ENCODE measurements at regions not wholly inside any gene's neighbourhood (a gene's known extent, or its start where the extent isn't known, plus 50 kb on each side); places are given as distances from the start of the nearest gene placed in this dataset.

DNA sequence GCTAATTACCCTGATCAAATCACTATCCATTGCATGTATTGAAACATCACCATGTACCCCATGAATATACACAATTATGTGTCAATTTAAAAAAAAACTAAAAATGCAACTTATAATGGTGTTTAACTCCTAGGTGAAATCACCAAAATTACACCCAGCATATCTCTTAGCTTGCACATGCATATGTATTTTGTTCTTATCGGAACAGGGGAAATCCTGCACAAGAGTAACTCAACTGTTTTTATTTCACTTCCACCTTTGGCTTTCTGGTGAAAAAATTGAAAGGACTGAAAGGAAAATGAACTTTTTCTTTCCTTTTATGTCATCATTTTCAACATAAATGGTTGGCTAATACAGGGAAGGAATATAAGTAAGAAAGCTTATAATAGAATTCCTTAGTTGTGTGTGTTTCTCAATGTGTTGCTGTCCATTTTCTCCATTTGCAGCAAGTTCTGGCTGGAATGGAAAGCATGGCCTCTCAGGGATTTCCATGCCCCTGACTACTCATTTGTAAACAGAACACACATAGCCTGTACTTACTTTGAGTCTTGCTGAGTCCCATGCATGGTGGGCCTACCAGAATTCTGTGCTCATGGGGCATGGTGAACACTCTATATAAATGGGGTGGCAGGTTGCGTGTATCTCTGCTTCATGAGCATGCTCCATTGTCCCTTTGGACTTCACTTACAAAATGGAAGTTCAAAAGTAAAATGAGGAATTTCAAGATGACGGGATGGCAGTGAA, 462.0 kb downstream of the HS3ST3B1 start:
- TF ChIP-seq, protein P1, sequence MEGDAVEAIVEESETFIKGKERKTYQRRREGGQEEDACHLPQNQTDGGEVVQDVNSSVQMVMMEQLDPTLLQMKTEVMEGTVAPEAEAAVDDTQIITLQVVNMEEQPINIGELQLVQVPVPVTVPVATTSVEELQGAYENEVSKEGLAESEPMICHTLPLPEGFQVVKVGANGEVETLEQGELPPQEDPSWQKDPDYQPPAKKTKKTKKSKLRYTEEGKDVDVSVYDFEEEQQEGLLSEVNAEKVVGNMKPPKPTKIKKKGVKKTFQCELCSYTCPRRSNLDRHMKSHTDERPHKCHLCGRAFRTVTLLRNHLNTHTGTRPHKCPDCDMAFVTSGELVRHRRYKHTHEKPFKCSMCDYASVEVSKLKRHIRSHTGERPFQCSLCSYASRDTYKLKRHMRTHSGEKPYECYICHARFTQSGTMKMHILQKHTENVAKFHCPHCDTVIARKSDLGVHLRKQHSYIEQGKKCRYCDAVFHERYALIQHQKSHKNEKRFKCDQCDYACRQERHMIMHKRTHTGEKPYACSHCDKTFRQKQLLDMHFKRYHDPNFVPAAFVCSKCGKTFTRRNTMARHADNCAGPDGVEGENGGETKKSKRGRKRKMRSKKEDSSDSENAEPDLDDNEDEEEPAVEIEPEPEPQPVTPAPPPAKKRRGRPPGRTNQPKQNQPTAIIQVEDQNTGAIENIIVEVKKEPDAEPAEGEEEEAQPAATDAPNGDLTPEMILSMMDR (IDR thresholded peaks at IDR 0.05; ENCODE audit: low read depth, low read length): no peak
- no peak for TF ChIP-seq POLR2A (IDR thresholded peaks at IDR 0.05; ENCODE audit: extremely low read depth, insufficient read length)
- TF ChIP-seq MYC (IDR thresholded peaks at IDR 0.05; ENCODE audit: low read depth, low read length): no peak

All from NB4 (cell line).